OCI-LY7 (cell line): ENCODE measurements at regions not wholly inside any gene's neighbourhood (a gene's known extent, or its start where the extent isn't known, plus 50 kb on each side); places are given as distances from the start of the nearest gene placed in this dataset.
"Not testable (repeated sequence)": the region's sequence is repeated elsewhere in the genome, so short reads cannot be mapped to it uniquely, and the experiment has no call there.

Experiments
- BruUV-seq: library from RNA; stranded (reverse); fragments of 400-500 nt; replicated peaks from 2 replicates; lab custom pipeline; 2021; lab: Mats Ljungman, UMichigan
- CTCF ChIA-PET: fragments of 300-600 bp; sonication (Branson Sonifier 250); formaldehyde crosslinking; loops from one replicate; lab custom pipeline; 2022; ENCODE audit warnings: antibody characterized with exemption; ENCODE audit not compliant: unreplicated experiment; lab: Charles Lee
- POLR2A ChIA-PET: fragments of 300-600 bp; sonication (Branson Sonifier 250); formaldehyde crosslinking; loops from one replicate; lab custom pipeline; 2022; ENCODE audit warnings: antibody characterized with exemption; lab: Charles Lee
- DNase-seq: peaks from one replicate; pipeline ENCODE4 v3.0.0-alpha.2; 2015; ENCODE audit warnings: low spot score
- H2AFZ ChIP-seq: fragments of 200-600 bp; sonication (generic), shearing (Covaris generic); 2 replicates; pipeline ENCODE4 v1.6.1; 2014; ENCODE audit warnings: mild to moderate bottlenecking, antibody characterized with exemption, low read length, moderate library complexity
- H3K27ac ChIP-seq: fragments of 200-600 bp; sonication (generic); 2 replicates; pipeline ENCODE4 v1.5.1; 2014; ENCODE audit warnings: mixed run types, low read depth, mild to moderate bottlenecking, moderate library complexity, low read length, inconsistent platforms; ENCODE audit not compliant: poor library complexity, severe bottlenecking
- H3K36me3 ChIP-seq: fragments of 200-600 bp; sonication (generic); 2 replicates; pipeline ENCODE4 v1.6.1; 2014; ENCODE audit warnings: mild to moderate bottlenecking, antibody characterized with exemption, low read length, moderate library complexity, mixed read lengths; ENCODE audit not compliant: insufficient read depth
- H3K4me1 ChIP-seq: fragments of 200-600 bp; sonication (generic); 2 replicates; pipeline ENCODE4 v1.5.1; 2014; ENCODE audit warnings: mild to moderate bottlenecking, low read length; ENCODE audit not compliant: insufficient read depth, poor library complexity, severe bottlenecking
- H3K4me2 ChIP-seq: fragments of 200-600 bp; sonication (generic); 2 replicates; pipeline ENCODE4 v1.6.1; 2014; ENCODE audit warnings: mild to moderate bottlenecking, low read length
- H3K4me3 ChIP-seq: fragments of 200-600 bp; sonication (generic); 2 replicates; pipeline ENCODE4 v1.5.1; 2014; ENCODE audit warnings: mild to moderate bottlenecking, low read depth, low read length; ENCODE audit not compliant: poor library complexity, severe bottlenecking
- H3K79me2 ChIP-seq: fragments of 200-600 bp; sonication (generic); 2 replicates; pipeline ENCODE4 v1.6.1; 2016; ENCODE audit warnings: low read depth, mild to moderate bottlenecking, low read length, moderate library complexity, mixed read lengths; ENCODE audit not compliant: insufficient read depth
- H3K9me2 ChIP-seq: fragments of 200-600 bp; sonication (generic); 2 replicates; pipeline ENCODE4 v1.6.1; 2016; ENCODE audit warnings: mild to moderate bottlenecking, low read length, mixed read lengths; ENCODE audit not compliant: insufficient read depth
- H3K9me3 ChIP-seq: fragments of 200-600 bp; sonication (generic); 2 replicates; pipeline ENCODE4 v1.6.1; 2014; ENCODE audit warnings: mild to moderate bottlenecking, mixed run types, low read length, mixed read lengths
- H4K20me1 ChIP-seq: fragments of 200-600 bp; sonication (generic); 2 replicates; pipeline ENCODE4 v1.6.1; 2014; ENCODE audit warnings: mild to moderate bottlenecking, antibody characterized with exemption, low read length, moderate library complexity, mixed read lengths; ENCODE audit not compliant: insufficient read depth
- EZH2phosphoT487 ChIP-seq: fragments of 200-600 bp; sonication (generic); IDR thresholded peaks from 2 replicates; pipeline ENCODE4 v1.6.1; 2018; ENCODE audit warnings: low read depth, borderline replicate concordance, mild to moderate bottlenecking, mixed run types, antibody characterized with exemption, low read length, moderate library complexity, mixed read lengths
- intact Hi-C: fragments of 100-400 bp; cut with micrococcal nuclease; formaldehyde crosslinking; loops from one replicate; pipeline ENCODE4 v1.10.0; 2022; ENCODE audit not compliant: unreplicated experiment
- TF ChIP-seq, protein P1 (sequence below): fragments of 200-600 bp; sonication (generic); conservative IDR thresholded peaks from 2 replicates; pipeline ENCODE4 v1.5.1; 2014; ENCODE audit warnings: mild to moderate bottlenecking, antibody characterized with exemption, low read length, moderate library complexity, mixed read lengths

DNA sequence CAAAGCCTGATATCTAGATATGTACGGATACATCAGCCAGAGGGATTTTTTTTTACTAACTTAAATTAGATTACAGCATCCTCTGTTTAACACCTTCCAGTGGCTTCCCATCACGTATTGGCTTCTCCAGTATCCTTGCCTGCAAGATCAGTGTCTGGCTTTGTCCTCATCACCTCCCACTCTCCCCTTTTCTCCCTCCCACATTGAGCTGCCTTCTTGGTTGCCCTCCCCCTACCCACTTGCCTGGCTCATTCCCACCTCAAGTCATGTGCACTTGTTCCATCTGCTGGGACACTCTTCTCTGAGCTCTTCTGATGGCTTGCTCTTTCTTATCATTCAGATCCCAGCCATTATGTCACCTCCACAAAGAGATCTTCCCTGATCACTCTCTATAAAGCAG lies 75.9 kb upstream of the NALF2 start:
- TF ChIP-seq EZH2phosphoT487 = no peak
- TF ChIP-seq, protein P1, sequence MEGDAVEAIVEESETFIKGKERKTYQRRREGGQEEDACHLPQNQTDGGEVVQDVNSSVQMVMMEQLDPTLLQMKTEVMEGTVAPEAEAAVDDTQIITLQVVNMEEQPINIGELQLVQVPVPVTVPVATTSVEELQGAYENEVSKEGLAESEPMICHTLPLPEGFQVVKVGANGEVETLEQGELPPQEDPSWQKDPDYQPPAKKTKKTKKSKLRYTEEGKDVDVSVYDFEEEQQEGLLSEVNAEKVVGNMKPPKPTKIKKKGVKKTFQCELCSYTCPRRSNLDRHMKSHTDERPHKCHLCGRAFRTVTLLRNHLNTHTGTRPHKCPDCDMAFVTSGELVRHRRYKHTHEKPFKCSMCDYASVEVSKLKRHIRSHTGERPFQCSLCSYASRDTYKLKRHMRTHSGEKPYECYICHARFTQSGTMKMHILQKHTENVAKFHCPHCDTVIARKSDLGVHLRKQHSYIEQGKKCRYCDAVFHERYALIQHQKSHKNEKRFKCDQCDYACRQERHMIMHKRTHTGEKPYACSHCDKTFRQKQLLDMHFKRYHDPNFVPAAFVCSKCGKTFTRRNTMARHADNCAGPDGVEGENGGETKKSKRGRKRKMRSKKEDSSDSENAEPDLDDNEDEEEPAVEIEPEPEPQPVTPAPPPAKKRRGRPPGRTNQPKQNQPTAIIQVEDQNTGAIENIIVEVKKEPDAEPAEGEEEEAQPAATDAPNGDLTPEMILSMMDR = no peak
- Histone ChIP-seq H3K4me3 (no peak overlapping the region), H4K20me1 (no peaks in the 10 kb centered on the region), H3K4me2 (no peak overlapping the region), H3K36me3 (no peaks in the 10 kb centered on the region), H3K4me1 (no peaks in the 10 kb centered on the region), H3K79me2 (no peaks in the 10 kb centered on the region), H2AFZ (no peak overlapping the region), H3K9me2 (no peaks in the 10 kb centered on the region), H3K27ac (no peak overlapping the region), H3K9me3 (no peaks in the 10 kb centered on the region)
- intact Hi-C loops = loop anchor here (10.0 kb wide), 1 partner anchor 667 kb away; no protein-coding TSS in a partner anchor
- BruUV-seq = no TSS peak
- POLR2A ChIA-PET = interaction anchor here (0.7 kb wide), 1 partner anchor 8 kb away, joined by 3 read pairs; no protein-coding TSS in a partner anchor
- CTCF ChIA-PET = no interaction called here
- DNase-seq = no peak

GRCh38 chrX:69424910-69425309 lies 79.2 kb upstream of the NALF2 start:
- H3K27ac ChIP-seq = no peak overlapping the region
- H3K36me3 ChIP-seq = no peaks in the 10 kb centered on the region
- no peaks in the 10 kb centered on the region for H3K9me2 ChIP-seq
- no peak for TF ChIP-seq EZH2phosphoT487
- TF ChIP-seq, protein P1 = no peak
- no TSS peak for BruUV-seq
- no peaks in the 10 kb centered on the region for H3K9me3 ChIP-seq
- CTCF ChIA-PET = no interaction called here
- H3K79me2 ChIP-seq = no peaks in the 10 kb centered on the region
- no peak overlapping the region for H3K4me3 ChIP-seq
- no peak overlapping the region for H2AFZ ChIP-seq
- H3K4me1 ChIP-seq = no peaks in the 10 kb centered on the region
- no peak for DNase-seq
- H3K4me2 ChIP-seq = no peak overlapping the region
- intact Hi-C loops = loop anchor here (10.0 kb wide), 1 partner anchor 670 kb away; no protein-coding TSS in a partner anchor
- no peaks in the 10 kb centered on the region for H4K20me1 ChIP-seq
- POLR2A ChIA-PET = no interaction called here

- Histone ChIP-seq H3K36me3 (no peaks in the 10 kb centered on the region), H2AFZ (no peak overlapping the region), H3K4me3 (no peak overlapping the region), H4K20me1 (no peaks in the 10 kb centered on the region), H3K79me2 (no peaks in the 10 kb centered on the region), H3K9me3 (no peaks in the 10 kb centered on the region), H3K4me1 (no peaks in the 10 kb centered on the region), H3K4me2 (no peak overlapping the region), H3K27ac (no peak overlapping the region), H3K9me2 (no peaks in the 10 kb centered on the region)
- CTCF ChIA-PET = no interaction called here
- peak; percentile 5 for DNase-seq
- intact Hi-C loops = loop anchor here (10.0 kb wide), 1 partner anchor 671 kb away; no protein-coding TSS in a partner anchor
- POLR2A ChIA-PET = no interaction called here
- no peak for TF ChIP-seq EZH2phosphoT487
- TF ChIP-seq, protein P1 = peak; percentile 66
- BruUV-seq = no TSS peak
Measured at GRCh38 chrX:69424161-69424560, 80.0 kb upstream of the NALF2 start.

- H2AFZ ChIP-seq, H3K36me3 ChIP-seq, H3K27ac ChIP-seq, H3K79me2 ChIP-seq, H3K4me3 ChIP-seq, H3K4me2 ChIP-seq, CTCF ChIA-PET, BruUV-seq, POLR2A ChIA-PET, H4K20me1 ChIP-seq, H3K4me1 ChIP-seq, DNase-seq, H3K9me2 ChIP-seq, H3K9me3 ChIP-seq: not testable (repeated sequence)
- intact Hi-C loops = loop anchor here (10.0 kb wide), 1 partner anchor 673 kb away; no protein-coding TSS in a partner anchor
Measured at GRCh38 chrX:69422208-69422607, 81.9 kb upstream of the NALF2 start.
